NCI-H1048 (cell line): ENCODE measurements at regions not wholly inside any gene's neighbourhood (a gene's known extent, or its start where the extent isn't known, plus 50 kb on each side); places are given as distances from the start of the nearest gene placed in this dataset.

ENCODE experiments used
- DNase-seq: peaks from one replicate; lab custom pipeline; 2025; lab: John Stamatoyannopoulos, UW

GRCh38 chr15:38176155-38176554, 76.5 kb upstream of the SPRED1 start:
- no peak for DNase-seq

DNA sequence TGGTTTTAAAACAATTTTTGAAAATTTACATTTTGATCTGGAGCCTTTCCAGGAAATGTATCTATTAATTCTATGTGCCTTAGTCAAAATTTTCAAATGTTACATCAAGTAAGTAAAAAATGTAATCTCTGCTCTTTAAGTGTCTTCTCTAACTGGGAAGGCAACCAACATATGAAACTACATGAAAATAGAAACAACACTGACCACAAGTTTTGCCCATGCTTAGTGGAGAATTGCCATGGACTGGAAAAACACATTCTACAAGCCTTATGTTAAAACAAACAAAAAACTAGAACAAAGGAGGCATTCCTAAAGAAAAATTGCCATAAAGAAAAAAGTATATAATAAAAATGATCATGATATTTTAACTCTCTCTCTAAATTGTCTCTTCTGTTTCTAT, 75.9 kb upstream of the SPRED1 start:
- DNase-seq = no peak

DNA sequence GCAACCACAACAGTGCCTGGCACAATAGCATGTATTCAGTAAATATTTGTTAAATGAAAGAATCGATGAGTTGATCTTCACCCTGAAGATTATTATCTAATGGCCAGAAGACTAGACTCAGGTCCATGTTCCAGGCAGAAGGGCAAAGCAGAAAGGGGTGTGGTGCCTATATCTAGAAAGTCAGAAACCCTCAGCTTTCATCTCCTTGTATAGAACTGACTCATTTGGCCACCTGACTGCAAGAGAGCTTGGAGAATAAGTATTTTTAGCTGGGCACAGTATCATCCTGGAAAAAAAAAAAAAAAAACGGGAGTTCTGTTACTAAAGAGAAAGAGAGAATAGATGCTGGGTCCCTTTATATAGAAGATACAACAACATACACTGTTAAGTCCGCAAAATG, 69.7 kb upstream of the SPRED1 start:
- DNase-seq = no peak

- DNase-seq = no peak
Observed at GRCh38 chr15:38186507-38186906, 66.1 kb upstream of the SPRED1 start.

- no peak for DNase-seq
Observed at GRCh38 chr15:38187630-38188313, 64.9 kb upstream of the SPRED1 start.

DNA sequence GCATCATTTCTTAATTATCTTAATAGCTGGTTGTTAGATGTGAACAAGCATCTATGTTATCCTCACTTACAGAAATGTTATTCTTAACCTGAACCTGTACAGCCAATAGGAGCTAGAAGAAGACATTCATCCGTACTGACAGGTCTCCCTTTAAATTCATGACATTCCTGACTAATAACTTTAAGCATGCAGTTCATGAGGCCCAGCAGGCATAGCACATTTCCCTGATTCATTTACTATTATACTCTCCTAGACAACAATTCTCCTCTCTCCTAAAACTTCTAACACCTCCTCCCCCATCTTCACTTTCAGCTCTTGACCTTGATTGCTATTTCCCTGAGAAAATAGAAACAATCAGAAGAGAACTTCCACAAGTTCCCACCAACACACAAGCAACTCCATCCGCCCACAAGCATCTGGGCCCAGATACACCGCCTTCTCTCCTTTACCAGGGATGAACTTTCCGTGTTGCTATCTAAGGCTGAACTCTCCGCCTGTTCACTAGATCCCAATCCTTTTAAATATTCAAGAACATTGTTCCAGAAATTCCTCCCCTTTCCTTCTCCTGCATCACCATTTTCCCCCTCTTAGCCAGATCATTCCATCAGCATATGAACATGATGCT, 62.9 kb upstream of the SPRED1 start:
- DNase-seq = no peak

GRCh38 chr15:38190501-38190900, 62.1 kb upstream of the SPRED1 start:
- DNase-seq = no peak

DNA sequence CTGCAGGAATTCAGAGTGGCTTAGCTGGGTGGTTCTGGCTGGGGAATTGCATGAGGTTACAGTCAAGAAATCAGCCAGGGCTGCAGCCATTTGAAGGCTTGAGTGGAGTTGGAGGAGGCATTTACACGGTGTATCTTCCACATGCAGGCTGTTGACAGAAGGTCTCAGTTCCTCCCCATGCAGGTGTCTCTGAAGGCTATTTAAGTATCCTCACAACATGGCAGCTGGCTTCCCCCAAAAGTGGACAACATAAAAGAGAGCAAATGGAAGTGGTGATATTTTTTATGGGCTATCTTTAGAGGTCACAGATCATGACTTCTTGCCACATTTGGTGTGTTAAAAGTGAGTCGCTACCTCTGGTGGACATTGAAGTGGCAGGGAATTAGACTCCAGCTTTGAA, 60.1 kb upstream of the SPRED1 start:
- no peak for DNase-seq

DNA sequence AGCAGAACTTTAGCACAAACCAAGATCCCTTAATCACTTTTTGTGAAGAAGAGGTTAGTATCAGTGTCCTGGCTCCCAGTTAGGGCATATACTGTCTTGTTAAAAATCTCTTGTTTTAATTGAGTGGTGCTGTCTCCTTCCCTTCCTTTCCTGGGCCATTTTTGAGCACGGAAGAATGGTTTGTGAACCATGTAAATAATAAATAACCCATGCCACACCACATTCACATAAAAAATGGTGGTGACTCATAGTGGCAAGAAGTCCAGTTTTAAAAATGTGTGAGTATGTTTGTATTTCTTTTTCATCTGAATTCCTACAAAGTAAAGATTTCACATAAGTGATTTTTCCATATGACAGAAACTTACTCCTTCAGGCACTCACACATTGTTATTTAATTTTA, 59.1 kb upstream of the SPRED1 start:
- DNase-seq = no peak

GRCh38 chr15:38195191-38195901, 57.3 kb upstream of the SPRED1 start:
- no peak for DNase-seq

DNA sequence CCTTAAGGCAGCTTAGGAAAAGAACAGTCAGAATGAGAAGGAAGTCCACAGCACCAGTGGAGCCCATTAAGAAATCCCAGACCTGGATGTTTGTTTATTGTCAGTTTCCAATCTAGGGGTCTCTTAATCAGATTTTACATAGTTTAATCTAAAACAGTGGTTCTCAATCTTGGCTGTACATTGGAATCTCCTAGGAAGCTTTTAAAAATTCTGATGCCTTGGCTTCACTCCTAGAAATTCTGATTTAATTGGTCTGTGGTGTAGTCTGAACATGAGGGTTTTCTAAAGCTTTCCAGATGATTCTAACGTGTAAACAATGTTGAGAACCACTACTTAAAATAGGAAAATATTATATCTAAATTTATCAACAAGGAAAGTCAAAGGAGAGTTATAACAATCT, 56.6 kb upstream of the SPRED1 start:
- DNase-seq = no peak

- no peak for DNase-seq
Observed at GRCh38 chr15:38197553-38197952, 55.1 kb upstream of the SPRED1 start.

- no peak for DNase-seq
Observed at GRCh38 chr15:38201714-38202113, 50.9 kb upstream of the SPRED1 start.

GRCh38 chr15:38202361-38202760, 50.3 kb upstream of the SPRED1 start:
- no peak for DNase-seq
